Natural killer cell (primary cell): ENCODE measurements at regions not wholly inside any gene's neighbourhood (a gene's known extent, or its start where the extent isn't known, plus 50 kb on each side); places are given as distances from the start of the nearest gene placed in this dataset.

Experiments used
- ATAC-seq, 3 donors: fragments of 150-1000 bp in 2 of 3; fragments of 200-7000 bp in 1 of 3; cut with Tn5 transposase; 1 replicate in 1 of 3; 2 replicates in 2 of 3; pipeline ENCODE4 v1.10.0; 2021; ENCODE audit warnings: mild to moderate bottlenecking in 2 of 3, moderate library complexity in 2 of 3
- DNase-seq, 2 donors: peaks; one replicate each; pipeline versions ENCODE4 v3.0.0 to v3.0.0-alpha.2; 2013 to 2021; ENCODE audit warnings: mixed read lengths in 1 of 2
- H3K27ac ChIP-seq: one replicate; pipeline ENCODE4 v1.5.1; 2013; ENCODE audit warnings: mild to moderate bottlenecking, low read length
- H3K27me3 ChIP-seq: one replicate; pipeline ENCODE4 v1.6.1; 2013; ENCODE audit warnings: low read length; ENCODE audit not compliant: control insufficient read depth, insufficient read depth
- H3K36me3 ChIP-seq: one replicate; pipeline ENCODE4 v1.6.1; 2013; ENCODE audit warnings: low read length; ENCODE audit not compliant: control insufficient read depth, insufficient read depth
- H3K4me1 ChIP-seq: one replicate; pipeline ENCODE4 v1.6.1; 2013; ENCODE audit warnings: low read length; ENCODE audit not compliant: control insufficient read depth, insufficient read depth
- H3K4me3 ChIP-seq: one replicate; pipeline ENCODE4 v1.5.1; 2013; ENCODE audit warnings: low read length
- H3K9me3 ChIP-seq: one replicate; pipeline ENCODE4 v1.6.1; 2013; ENCODE audit warnings: low read length; ENCODE audit not compliant: control insufficient read depth, insufficient read depth
- H3K27ac Mint-ChIP-seq, 2 donors: one replicate each; pipeline ENCODE4 v1.8.0; 2022; ENCODE audit warnings: mild to moderate bottlenecking in 2 of 2, mixed read lengths in 2 of 2, moderate library complexity in 1 of 2
- H3K27me3 Mint-ChIP-seq, 2 donors: one replicate each; pipeline ENCODE4 v1.8.0; 2022; ENCODE audit warnings: low read depth in 2 of 2, mixed read lengths in 2 of 2
- H3K36me3 Mint-ChIP-seq: one replicate; pipeline ENCODE4 v1.8.0; 2022; ENCODE audit warnings: mixed read lengths
- H3K4me1 Mint-ChIP-seq, 2 donors: one replicate each; pipeline ENCODE4 v1.8.0; 2022; ENCODE audit warnings: mixed read lengths in 2 of 2
- H3K4me3 Mint-ChIP-seq: one replicate; pipeline ENCODE4 v1.8.0; 2022; ENCODE audit warnings: mild to moderate bottlenecking, moderate library complexity, mixed read lengths
- H3K9me3 Mint-ChIP-seq, 2 donors: one replicate each; pipeline ENCODE4 v1.8.0; 2022; ENCODE audit warnings: mixed read lengths in 2 of 2
- WGBS: methylation state at CpG from one replicate; pipeline ENCODE4 v1.1.7; 2013; ENCODE audit warnings: missing lambda C conversion rate; ENCODE audit not compliant: insufficient coverage; 5-methylcytosine and 5-hydroxymethylcytosine counted together
- intact Hi-C: fragments of 100-400 bp; cut with micrococcal nuclease; formaldehyde crosslinking; loops from one replicate; pipeline ENCODE4 v1.14.2; 2022
- TF ChIP-seq, protein P1 (sequence below): fragments of 200-600 bp; IDR thresholded peaks from one replicate; pipeline ENCODE4 v1.8.0; 2022; ENCODE audit warnings: antibody characterized with exemption

- H3K36me3 Mint-ChIP-seq = peaks cover 10% of the 10 kb centered on the region
- TF ChIP-seq, protein P1, sequence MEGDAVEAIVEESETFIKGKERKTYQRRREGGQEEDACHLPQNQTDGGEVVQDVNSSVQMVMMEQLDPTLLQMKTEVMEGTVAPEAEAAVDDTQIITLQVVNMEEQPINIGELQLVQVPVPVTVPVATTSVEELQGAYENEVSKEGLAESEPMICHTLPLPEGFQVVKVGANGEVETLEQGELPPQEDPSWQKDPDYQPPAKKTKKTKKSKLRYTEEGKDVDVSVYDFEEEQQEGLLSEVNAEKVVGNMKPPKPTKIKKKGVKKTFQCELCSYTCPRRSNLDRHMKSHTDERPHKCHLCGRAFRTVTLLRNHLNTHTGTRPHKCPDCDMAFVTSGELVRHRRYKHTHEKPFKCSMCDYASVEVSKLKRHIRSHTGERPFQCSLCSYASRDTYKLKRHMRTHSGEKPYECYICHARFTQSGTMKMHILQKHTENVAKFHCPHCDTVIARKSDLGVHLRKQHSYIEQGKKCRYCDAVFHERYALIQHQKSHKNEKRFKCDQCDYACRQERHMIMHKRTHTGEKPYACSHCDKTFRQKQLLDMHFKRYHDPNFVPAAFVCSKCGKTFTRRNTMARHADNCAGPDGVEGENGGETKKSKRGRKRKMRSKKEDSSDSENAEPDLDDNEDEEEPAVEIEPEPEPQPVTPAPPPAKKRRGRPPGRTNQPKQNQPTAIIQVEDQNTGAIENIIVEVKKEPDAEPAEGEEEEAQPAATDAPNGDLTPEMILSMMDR = no peak
- Histone ChIP-seq H3K4me1 (no peaks in the 10 kb centered on the region), H3K9me3 (peaks cover 2% of the 10 kb centered on the region), H3K4me3 (no peak overlapping the region), H3K27ac (no peak overlapping the region), H3K36me3 (no peaks in the 10 kb centered on the region), H3K27me3 (no peaks in the 10 kb centered on the region)
- no peak overlapping the region for H3K27ac Mint-ChIP-seq
- H3K4me1 Mint-ChIP-seq = no peaks in the 10 kb centered on the region
- no peaks in the 10 kb centered on the region for H3K27me3 Mint-ChIP-seq
- WGBS = 92% methylated on average over 17 of the region's 17 CpGs
- DNase-seq = no peak
- intact Hi-C loops = no loop called here
- no peak overlapping the region for H3K4me3 Mint-ChIP-seq
- no peak for ATAC-seq
- H3K9me3 Mint-ChIP-seq = peaks cover 13 to 14% of the 10 kb centered on the region in 2 donors
Observed at GRCh38 chr21:18759751-18760161, 356.2 kb upstream of the TMPRSS15 start.

GRCh38 chr21:18760247-18760646, 356.7 kb upstream of the TMPRSS15 start:
- Histone ChIP-seq H3K9me3 (peaks cover 4% of the 10 kb centered on the region), H3K4me3 (no peak overlapping the region), H3K4me1 (no peaks in the 10 kb centered on the region), H3K27ac (no peak overlapping the region), H3K36me3 (no peaks in the 10 kb centered on the region), H3K27me3 (no peaks in the 10 kb centered on the region)
- Mint-ChIP-seq H3K27ac (no peak overlapping the region), H3K4me1 (no peaks in the 10 kb centered on the region), H3K9me3 (peaks cover 12 to 14% of the 10 kb centered on the region in 2 donors), H3K4me3 (no peak overlapping the region), H3K27me3 (no peaks in the 10 kb centered on the region), H3K36me3 (peaks cover 10% of the 10 kb centered on the region)
- DNase-seq (no peak), ATAC-seq (no peak)
- intact Hi-C loops = no loop called here
- 93% methylated on average over 4 of the region's 5 CpGs for WGBS
- TF ChIP-seq, protein P1 = no peak

- ATAC-seq (no peak), DNase-seq (no peak)
- intact Hi-C loops = no loop called here
- Histone ChIP-seq H3K4me1 (no peaks in the 10 kb centered on the region), H3K36me3 (no peaks in the 10 kb centered on the region), H3K27ac (no peak overlapping the region), H3K9me3 (peaks cover 4% of the 10 kb centered on the region), H3K27me3 (no peaks in the 10 kb centered on the region), H3K4me3 (no peak overlapping the region)
- 94% methylated on average over 15 of the region's 15 CpGs for WGBS
- no peak overlapping the region for H3K27ac Mint-ChIP-seq
- H3K27me3 Mint-ChIP-seq = no peaks in the 10 kb centered on the region
- TF ChIP-seq, protein P1 = no peak
- peaks cover 10% of the 10 kb centered on the region for H3K36me3 Mint-ChIP-seq
- H3K4me1 Mint-ChIP-seq = no peaks in the 10 kb centered on the region
- no peak overlapping the region for H3K4me3 Mint-ChIP-seq
- H3K9me3 Mint-ChIP-seq = peaks cover 11 to 13% of the 10 kb centered on the region in 2 donors
Observed at GRCh38 chr21:18764720-18765119, 361.1 kb upstream of the TMPRSS15 start.

- H3K4me1 Mint-ChIP-seq = no peaks in the 10 kb centered on the region
- H3K27ac Mint-ChIP-seq = no peak overlapping the region
- H3K27me3 ChIP-seq = no peaks in the 10 kb centered on the region
- no peak overlapping the region for H3K4me3 Mint-ChIP-seq
- 78% methylated on average over 2 of the region's 2 CpGs for WGBS
- H3K9me3 Mint-ChIP-seq = peaks cover 4 to 9% of the 10 kb centered on the region in 2 donors
- no peaks in the 10 kb centered on the region for H3K27me3 Mint-ChIP-seq
- intact Hi-C loops = no loop called here
- DNase-seq = no peak
- no peak overlapping the region for H3K4me3 ChIP-seq
- H3K36me3 Mint-ChIP-seq = no peaks in the 10 kb centered on the region
- peaks cover 3% of the 10 kb centered on the region for H3K9me3 ChIP-seq
- H3K36me3 ChIP-seq = no peaks in the 10 kb centered on the region
- H3K27ac ChIP-seq = no peak overlapping the region
- no peaks in the 10 kb centered on the region for H3K4me1 ChIP-seq
- no peak for ATAC-seq
- TF ChIP-seq, protein P1 = no peak
Observed at GRCh38 chr21:18769599-18769998, 366.0 kb upstream of the TMPRSS15 start.
